Heart right ventricle (tissue), 16 donors: ENCODE measurements at regions not wholly inside any gene's neighbourhood (a gene's known extent, or its start where the extent isn't known, plus 50 kb on each side); places are given as distances from the start of the nearest gene placed in this dataset.
A peak's percentile ranks its signal among the peaks of the same experiment; 100 is the strongest.

Experiments used
- ATAC-seq, 8 donors: fragments of 200-7000 bp; cut with Tn5 transposase; one replicate each; pipeline ENCODE4 v1.9.1; 2020; ENCODE audit warnings: mild to moderate bottlenecking in 8 of 8, moderate library complexity in 8 of 8, moderate number of reproducible peaks in 1 of 8
- DNase-seq, 2 donors: peaks; one replicate each; pipeline ENCODE4 v3.0.0-alpha.2; 2020
- H3K27ac ChIP-seq, 10 donors: fragments of 200-600 bp; sonication (generic) in 2 of 10; one replicate each; pipeline versions ENCODE4 v1.5.0 to v1.8.0; 2020 to 2022; ENCODE audit warnings: mild to moderate bottlenecking in 3 of 10
- H3K27me3 ChIP-seq, 7 donors: fragments of 200-600 bp; one replicate each; pipeline ENCODE4 v1.8.0; 2021 to 2022; ENCODE audit warnings: mild to moderate bottlenecking in 2 of 7
- H3K36me3 ChIP-seq, 9 donors: fragments of 200-600 bp; sonication (generic) in 1 of 9; one replicate each; pipeline versions ENCODE4 v1.5.0 to v1.8.0; 2020 to 2022; ENCODE audit warnings: mild to moderate bottlenecking in 2 of 9
- H3K4me1 ChIP-seq, 9 donors: fragments of 200-600 bp; sonication (generic) in 1 of 9; one replicate each; pipeline versions ENCODE4 v1.5.0 to v1.8.0; 2020 to 2022; ENCODE audit warnings: mild to moderate bottlenecking in 4 of 9
- H3K4me3 ChIP-seq, 10 donors: fragments of 200-600 bp; sonication (generic) in 2 of 10; one replicate each; pipeline versions ENCODE4 v1.5.0 to v1.8.0; 2020 to 2022; ENCODE audit warnings: mild to moderate bottlenecking in 7 of 10, moderate library complexity in 2 of 10
- H3K9me3 ChIP-seq, 11 donors: fragments of 200-600 bp in 10 of 11; sonication (generic) in 2 of 11; one replicate each; pipeline versions ENCODE4 v1.5.0 to v1.8.0; 2013 to 2022; ENCODE audit warnings: mild to moderate bottlenecking in 2 of 11, control low read depth in 1 of 11, moderate library complexity in 1 of 11
- CTCF ChIP-seq, 9 donors: fragments of 200-600 bp; sonication (generic) in 2 of 9; IDR thresholded peaks; one replicate each; pipeline versions ENCODE4 v1.5.0 to v1.8.0; 2021 to 2022; ENCODE audit warnings: antibody characterized with exemption in 9 of 9, mild to moderate bottlenecking in 5 of 9, moderate library complexity in 1 of 9
- WGBS, 2 donors: extraction: QIAGEN DNeasy Blood & Tissue Kit; methylation state at CpG; one replicate each; pipeline ENCODE4 v1.1.7; 2013; ENCODE audit warnings: inconsistent platforms in 1 of 2; 5-methylcytosine and 5-hydroxymethylcytosine counted together
- intact Hi-C, 10 donors: fragments of 100-400 bp; cut with DNase I; formaldehyde crosslinking; loops; one replicate each; pipeline versions ENCODE4 v1.11.1 to v1.14.2; 2022
- donor health status: Arrhythmogenic right ventricular cardiomyopathy.
- donor health status: ischemic (EF 13 %, LVEDD 7.1; RV severe dilation, severe dysfunction).
- donor health status: healthy with polysubstance abuse.
- donor health status: DM: no; HTN: yes; CAD: no.
- donor health status: DM: no; HTN: no; CAD: no.
- donor health status: ischemic (EF 25% LVEDD 6.9; RV normal size, moderate dysfunction).
- donor health status: ischemic (EF 25% LVEDD 5.7; RV mildly dilated, moderate dysfunction).
- donor health status: healthy.
- donor health status: DM: yes; HTN: yes; CAD: no.
- donor health status: Ischemic cardiomyopathy.
- donor health status: ischemic (EF 35%, LVEDD 5.7; RV mildly dilated, moderate dysfunction).
- donor health status: nonischemic (EF 11% LVEDD 7.7; RV severe dilation, severe dysfunction).
- donor health status: DM: yes; HTN: yes; CAD: no.
- donor health status: PGD.
- donor health status: ischemic (EF 29% LVEDD 5.4; RV normal size, mild dysfunction).
- donor health status: nonischemic (EF 23%, LVEDD 6.1; RV moderate dilation, normal function).

GRCh38 chr3:25153561-25153960, 274.5 kb upstream of the RARB start:
- no peaks in the 10 kb centered on the region for H3K36me3 ChIP-seq
- H3K27ac ChIP-seq = no peak overlapping the region
- H3K4me3 ChIP-seq = no peak overlapping the region
- H3K9me3 ChIP-seq = no peaks in the 10 kb centered on the region
- no peak for DNase-seq
- H3K27me3 ChIP-seq = no peaks in the 10 kb centered on the region
- 95 to 98% methylated on average over 1 of the region's 1 CpG for WGBS, 2 donors
- H3K4me1 ChIP-seq = peaks cover 0 to 21% (median 7%) of the 10 kb centered on the region in 9 donors
- ATAC-seq = no peak
- no peak for TF ChIP-seq CTCF (IDR thresholded peaks at IDR 0.05)
- intact Hi-C loops = loop anchor here in 3 of 10 donors (5.0 to 10.0 kb wide), 3 partner anchors 109 to 439 kb away; partner anchors contain the start of gene RARB (in 1 of the 3)

DNA sequence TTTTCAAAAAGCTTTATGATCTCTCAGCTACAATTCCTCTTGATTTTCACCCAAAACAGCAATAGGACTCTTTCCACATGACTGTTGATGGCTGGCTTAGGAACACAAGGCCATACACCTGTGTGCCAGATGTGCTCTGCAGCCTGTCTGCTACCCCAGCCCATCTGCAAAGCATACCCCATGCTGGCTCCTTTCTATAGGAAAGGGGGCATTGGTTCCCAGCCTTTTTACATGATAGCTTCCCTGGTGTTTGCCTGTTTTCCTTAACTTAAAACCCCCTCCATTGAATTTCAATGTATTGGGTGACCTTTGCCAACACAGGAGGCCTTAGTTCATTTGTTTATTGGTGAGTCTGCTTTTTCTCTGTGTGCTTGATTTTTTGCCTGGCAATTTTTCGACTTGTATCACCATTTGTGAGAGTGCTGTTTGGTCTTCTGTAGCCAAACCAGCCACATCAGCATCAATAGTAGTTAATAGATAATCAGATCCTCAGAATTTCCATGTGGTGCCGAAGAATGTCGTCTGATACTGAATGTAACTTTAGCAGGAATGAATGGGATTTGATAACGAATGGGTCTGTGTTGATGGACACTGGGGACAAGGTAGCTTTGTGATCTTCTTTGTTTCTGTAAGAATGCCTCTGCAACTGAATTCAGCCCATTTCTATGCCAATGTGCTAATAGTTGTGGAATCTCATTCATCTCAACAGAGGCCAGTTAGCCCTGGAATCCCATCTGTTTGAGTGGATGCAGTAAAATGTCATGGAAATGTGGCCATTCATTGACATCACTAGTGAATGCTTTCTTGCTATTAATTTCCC, 272.2 kb upstream of the RARB start:
- no peaks in the 10 kb centered on the region for H3K36me3 ChIP-seq
- no peak for ATAC-seq
- H3K4me3 ChIP-seq = no peak overlapping the region
- H3K27me3 ChIP-seq = no peaks in the 10 kb centered on the region
- H3K4me1 ChIP-seq = peaks cover 0 to 21% (median 7%) of the 10 kb centered on the region in 9 donors
- H3K9me3 ChIP-seq = no peaks in the 10 kb centered on the region
- 66 to 69% methylated on average over 4 of the region's 4 CpGs for WGBS, 2 donors
- no peak for DNase-seq
- peak overlapping the region in 2 of 10 donors; percentile 32 to 46 for H3K27ac ChIP-seq
- no peak for TF ChIP-seq CTCF (IDR thresholded peaks at IDR 0.05)
- intact Hi-C loops = loop anchor here in 2 of 10 donors (10.0 kb wide), 2 partner anchors 111 to 269 kb away; partner anchors contain the start of gene RARB (in 1 of the 2)

GRCh38 chr3:25156626-25157025, 271.4 kb upstream of the RARB start:
- Histone ChIP-seq H3K36me3 (no peaks in the 10 kb centered on the region), H3K4me1 (peaks cover 0 to 21% (median 7%) of the 10 kb centered on the region in 9 donors), H3K27ac (peak overlapping the region in 4 of 10 donors; percentile 25 to 46 (median 32)), H3K27me3 (no peaks in the 10 kb centered on the region), H3K4me3 (no peak overlapping the region), H3K9me3 (no peaks in the 10 kb centered on the region)
- DNase-seq (peak in 1 of 2 donors; percentile 5), ATAC-seq (peak; percentile 62 to 97 (median 83))
- no peak for TF ChIP-seq CTCF (IDR thresholded peaks at IDR 0.05)
- WGBS, 2 donors = 53 to 62% methylated on average over 5 of the region's 5 CpGs
- intact Hi-C loops = loop anchor here in 2 of 10 donors (10.0 kb wide), 2 partner anchors 112 to 268 kb away; partner anchors contain the start of gene RARB (in 1 of the 2)

- WGBS, 2 donors = 92 to 98% methylated on average over 3 of the region's 3 CpGs
- ATAC-seq (no peak), DNase-seq (no peak)
- H3K4me3 ChIP-seq = no peak overlapping the region
- H3K9me3 ChIP-seq = peaks cover 0 to 24% (median 7%) of the 10 kb centered on the region in 11 donors
- intact Hi-C loops = no loop called here
- TF ChIP-seq CTCF (IDR thresholded peaks at IDR 0.05) = no peak
- H3K27me3 ChIP-seq = no peaks in the 10 kb centered on the region
- no peaks in the 10 kb centered on the region for H3K36me3 ChIP-seq
- no peak overlapping the region for H3K27ac ChIP-seq
- peaks cover 0 to 3% (median 0%) of the 10 kb centered on the region in 9 donors for H3K4me1 ChIP-seq
Observed at GRCh38 chr3:25165306-25165705, 262.8 kb upstream of the RARB start.
